Thyroid gland (tissue), 4 donors: ENCODE measurements at regions not wholly inside any gene's neighbourhood (a gene's known extent, or its start where the extent isn't known, plus 50 kb on each side); places are given as distances from the start of the nearest gene placed in this dataset.

Experiments
- DNase-seq, 2 donors: peaks; one replicate each; pipeline ENCODE4 v3.0.0-alpha.2; 2019
- H3K27ac ChIP-seq, 3 donors: fragments of 200-600 bp; sonication (generic); 1 replicate in 2 of 3; 2 replicates in 1 of 3; pipeline ENCODE4 v1.5.1; 2016 to 2019; ENCODE audit warnings: mild to moderate bottlenecking in 1 of 3, moderate library complexity in 1 of 3
- H3K27me3 ChIP-seq: fragments of 200-600 bp; sonication (generic); one replicate; pipeline ENCODE4 v1.5.1; 2019
- H3K36me3 ChIP-seq, 2 donors: fragments of 200-600 bp; sonication (generic); one replicate each; pipeline ENCODE4 v1.5.1; 2016 to 2019
- H3K4me1 ChIP-seq, 2 donors: fragments of 200-600 bp; sonication (generic); one replicate each; pipeline ENCODE4 v1.5.1; 2017 to 2019
- H3K4me3 ChIP-seq, 3 donors: fragments of 200-600 bp; sonication (generic); replicated peaks in 1 of 3; 1 replicate in 2 of 3; 2 replicates in 1 of 3; pipeline ENCODE4 v1.5.1; 2016; ENCODE audit warnings: mild to moderate bottlenecking in 1 of 3
- H3K9me3 ChIP-seq: fragments of 200-600 bp; sonication (generic); one replicate; pipeline ENCODE4 v1.5.1; 2017
- POLR2A ChIP-seq, 2 donors: fragments of 450-650 bp; IDR thresholded peaks; one replicate each; pipeline ENCODE4 v1.6.1; 2017; ENCODE audit warnings: antibody characterized with exemption in 2 of 2, mild to moderate bottlenecking in 2 of 2, moderate library complexity in 1 of 2
- WGBS, 2 donors: methylation state at CpG; one replicate each; pipeline ENCODE4 v1.1.5; 2017; 5-methylcytosine and 5-hydroxymethylcytosine counted together
- intact Hi-C: fragments of 100-400 bp; cut with DNase I; formaldehyde crosslinking; loops from one replicate; pipeline ENCODE4 v1.15.1; 2023
- TF ChIP-seq, protein P1 (sequence below), 6 experiments: fragments of 200-600 bp in 3 of 6; fragments of 450-650 bp in 3 of 6; sonication (generic) in 3 of 6; IDR thresholded peaks; one replicate each; pipeline ENCODE4 v1.5.1; 2016 to 2019; ENCODE audit warnings: antibody characterized with exemption in 6 of 6, mild to moderate bottlenecking in 2 of 6, inconsistent platforms in 1 of 6, moderate library complexity in 1 of 6

DNA sequence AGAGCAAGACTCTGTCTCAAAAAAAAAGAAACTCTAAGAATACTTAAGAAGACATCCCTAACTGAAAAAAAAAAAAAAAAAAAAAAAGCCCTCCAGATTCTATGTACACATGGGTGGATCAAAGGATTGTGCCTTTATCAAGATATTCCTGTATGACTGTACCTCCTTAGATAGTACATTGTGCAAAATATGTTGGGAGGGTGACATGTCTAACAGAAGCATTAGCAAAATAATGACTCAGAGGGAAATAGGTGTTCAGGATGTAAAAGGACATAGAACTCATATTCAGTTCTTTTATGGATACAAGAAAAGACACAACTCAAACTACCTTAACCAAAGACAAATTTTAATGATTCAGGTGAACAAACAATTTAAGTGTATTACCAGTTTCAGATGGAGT lies 269.8 kb upstream of the KAZN start:
- H3K27ac ChIP-seq = no peak overlapping the region
- H3K4me1 ChIP-seq = no peaks in the 10 kb centered on the region
- no peaks in the 10 kb centered on the region for H3K9me3 ChIP-seq
- no peak for TF ChIP-seq POLR2A (IDR thresholded peaks at IDR 0.05)
- TF ChIP-seq, protein P1, sequence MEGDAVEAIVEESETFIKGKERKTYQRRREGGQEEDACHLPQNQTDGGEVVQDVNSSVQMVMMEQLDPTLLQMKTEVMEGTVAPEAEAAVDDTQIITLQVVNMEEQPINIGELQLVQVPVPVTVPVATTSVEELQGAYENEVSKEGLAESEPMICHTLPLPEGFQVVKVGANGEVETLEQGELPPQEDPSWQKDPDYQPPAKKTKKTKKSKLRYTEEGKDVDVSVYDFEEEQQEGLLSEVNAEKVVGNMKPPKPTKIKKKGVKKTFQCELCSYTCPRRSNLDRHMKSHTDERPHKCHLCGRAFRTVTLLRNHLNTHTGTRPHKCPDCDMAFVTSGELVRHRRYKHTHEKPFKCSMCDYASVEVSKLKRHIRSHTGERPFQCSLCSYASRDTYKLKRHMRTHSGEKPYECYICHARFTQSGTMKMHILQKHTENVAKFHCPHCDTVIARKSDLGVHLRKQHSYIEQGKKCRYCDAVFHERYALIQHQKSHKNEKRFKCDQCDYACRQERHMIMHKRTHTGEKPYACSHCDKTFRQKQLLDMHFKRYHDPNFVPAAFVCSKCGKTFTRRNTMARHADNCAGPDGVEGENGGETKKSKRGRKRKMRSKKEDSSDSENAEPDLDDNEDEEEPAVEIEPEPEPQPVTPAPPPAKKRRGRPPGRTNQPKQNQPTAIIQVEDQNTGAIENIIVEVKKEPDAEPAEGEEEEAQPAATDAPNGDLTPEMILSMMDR (IDR thresholded peaks at IDR 0.05) = no peak
- H3K36me3 ChIP-seq = no peaks in the 10 kb centered on the region
- no peaks in the 10 kb centered on the region for H3K27me3 ChIP-seq
- intact Hi-C loops = no loop called here
- no peak overlapping the region for H3K4me3 ChIP-seq
- no peak for DNase-seq

DNA sequence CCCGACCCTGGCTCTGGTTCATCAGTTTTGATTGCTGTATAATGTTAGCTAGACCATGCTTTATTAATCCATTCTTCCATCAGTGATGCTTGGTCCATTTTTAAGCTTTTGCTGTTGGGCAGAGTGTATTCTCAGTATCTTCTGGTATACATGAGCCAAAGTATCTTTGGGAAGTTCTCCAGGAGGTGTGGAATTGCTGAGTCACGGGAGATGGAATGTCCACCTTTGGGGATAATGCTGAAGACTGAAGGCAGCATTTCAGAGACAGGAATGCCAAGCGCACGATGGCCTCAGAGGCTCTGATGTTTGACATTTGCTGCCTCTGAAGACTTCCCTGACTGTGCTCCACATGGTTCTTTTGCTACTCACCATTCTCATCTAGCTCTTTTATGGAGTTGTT lies 266.3 kb upstream of the KAZN start:
- TF ChIP-seq, protein P1 (IDR thresholded peaks at IDR 0.05) = no peak
- no peak for TF ChIP-seq POLR2A (IDR thresholded peaks at IDR 0.05)

DNA sequence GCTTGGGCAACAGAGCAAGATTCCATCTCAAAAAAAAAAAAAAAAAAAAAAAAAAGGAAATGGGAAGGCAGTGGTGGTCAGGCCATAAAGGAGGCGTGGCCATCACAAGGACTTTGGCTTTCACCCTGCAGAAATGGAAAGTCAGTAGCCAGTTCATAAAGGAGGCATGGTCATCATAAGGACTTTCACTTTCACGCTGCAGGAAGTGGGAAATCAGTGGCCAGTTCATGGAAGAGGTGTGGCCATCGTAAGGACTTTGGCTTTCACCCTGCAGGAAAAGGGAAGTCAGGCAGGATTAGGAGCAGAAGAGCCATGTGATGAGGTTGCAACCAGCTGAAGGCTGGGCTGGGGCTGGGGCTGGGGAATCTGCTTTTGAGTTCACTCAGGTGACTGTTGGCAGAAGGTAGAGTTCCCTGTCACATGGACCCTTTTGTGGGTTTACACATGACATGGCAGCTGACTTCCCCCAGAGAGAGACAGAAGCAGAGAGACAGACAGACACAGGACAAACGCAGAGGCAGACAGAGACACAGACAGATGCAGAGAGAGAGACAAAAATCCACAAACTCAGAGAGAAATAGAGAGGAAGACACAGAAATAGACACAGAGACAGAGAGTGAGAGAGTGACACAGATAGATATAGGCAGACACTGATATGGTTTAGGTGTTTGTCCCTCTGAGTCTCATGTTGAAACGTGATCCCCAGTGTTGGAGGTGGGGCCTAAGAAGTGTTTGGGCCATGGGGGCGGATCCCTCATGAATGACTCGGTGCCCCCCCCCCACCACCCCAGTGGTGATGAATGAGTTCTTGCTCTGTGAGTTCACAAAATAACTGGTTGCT lies 263.9 kb upstream of the KAZN start:
- no peak for TF ChIP-seq POLR2A (IDR thresholded peaks at IDR 0.05)
- TF ChIP-seq, protein P1 (IDR thresholded peaks at IDR 0.05) = no peak
- no peaks in the 10 kb centered on the region for H3K9me3 ChIP-seq
- DNase-seq = no peak
- H3K36me3 ChIP-seq = no peaks in the 10 kb centered on the region
- no peaks in the 10 kb centered on the region for H3K27me3 ChIP-seq
- H3K27ac ChIP-seq = no peak overlapping the region
- intact Hi-C loops = no loop called here
- no peaks in the 10 kb centered on the region for H3K4me1 ChIP-seq
- H3K4me3 ChIP-seq = no peak overlapping the region
- WGBS, 2 donors = 66 to 82% methylated on average over 7 of the region's 7 CpGs

More for the DNA sequence above, 266.3 kb upstream of the KAZN start:
- no peaks in the 10 kb centered on the region for H3K27me3 ChIP-seq
- H3K27ac ChIP-seq = no peak overlapping the region
- intact Hi-C loops = no loop called here
- DNase-seq = no peak
- no peaks in the 10 kb centered on the region for H3K9me3 ChIP-seq
- 73 to 87% methylated on average over 4 of the region's 4 CpGs for WGBS, 2 donors
- H3K36me3 ChIP-seq = no peaks in the 10 kb centered on the region
- no peak overlapping the region for H3K4me3 ChIP-seq
- no peaks in the 10 kb centered on the region for H3K4me1 ChIP-seq

DNA sequence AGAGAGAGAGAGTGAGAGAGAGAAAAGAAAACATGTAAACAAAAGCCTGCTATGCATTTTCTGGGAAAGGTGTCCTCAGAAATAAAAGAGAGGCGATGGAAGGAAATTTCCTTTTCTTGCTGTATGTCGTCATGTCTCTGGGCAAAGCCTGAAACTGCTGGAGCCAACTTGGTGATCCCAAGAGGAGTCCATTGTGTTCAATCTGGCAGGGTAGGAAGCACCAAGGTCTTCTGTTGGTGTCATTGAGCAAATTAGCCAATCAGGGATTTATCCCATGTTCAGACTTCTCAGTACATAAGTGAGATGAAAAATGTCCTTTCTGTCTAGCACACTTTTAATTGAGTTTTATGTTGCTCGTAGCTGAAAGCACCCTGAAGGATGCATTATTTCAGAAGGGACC lies 260.0 kb upstream of the KAZN start:
- Histone ChIP-seq H3K36me3 (no peaks in the 10 kb centered on the region), H3K27ac (no peak overlapping the region), H3K9me3 (no peaks in the 10 kb centered on the region), H3K4me3 (no peak overlapping the region), H3K27me3 (no peaks in the 10 kb centered on the region), H3K4me1 (peaks cover 4% of the 10 kb centered on the region in 2 donors)
- TF ChIP-seq POLR2A (IDR thresholded peaks at IDR 0.05) = no peak
- TF ChIP-seq, protein P1 (IDR thresholded peaks at IDR 0.05) = no peak
- no peak for DNase-seq
- intact Hi-C loops = no loop called here
- WGBS, 2 donors = 84 to 98% methylated on average over 3 of the region's 3 CpGs

DNA sequence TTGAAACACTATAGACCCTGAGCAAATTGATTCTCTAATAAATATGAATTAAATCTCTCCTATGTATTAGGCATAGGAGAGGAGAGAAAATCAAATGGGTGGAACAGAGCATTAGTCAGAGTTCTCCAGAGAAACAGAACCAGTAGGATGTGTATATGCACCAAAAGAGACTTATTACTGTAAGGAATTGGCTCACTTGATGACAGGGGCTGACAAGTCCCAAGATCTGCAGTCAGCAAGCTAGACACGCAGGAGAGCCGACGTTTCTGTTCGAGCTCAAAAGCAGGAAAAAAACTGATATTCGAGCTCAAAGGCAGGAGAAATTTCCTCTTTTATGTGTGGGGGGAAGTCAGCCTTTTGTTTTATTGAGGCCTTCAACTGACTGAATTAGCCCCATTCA lies 259.2 kb upstream of the KAZN start:
- no peak for TF ChIP-seq POLR2A (IDR thresholded peaks at IDR 0.05)
- TF ChIP-seq, protein P1 (IDR thresholded peaks at IDR 0.05) = no peak
- no peak overlapping the region for H3K27ac ChIP-seq
- 70 to 79% methylated on average over 5 of the region's 5 CpGs for WGBS, 2 donors
- H3K27me3 ChIP-seq = no peaks in the 10 kb centered on the region
- H3K9me3 ChIP-seq = no peaks in the 10 kb centered on the region
- DNase-seq = no peak
- no peak overlapping the region for H3K4me3 ChIP-seq
- no peaks in the 10 kb centered on the region for H3K36me3 ChIP-seq
- peaks cover 4% of the 10 kb centered on the region in 2 donors for H3K4me1 ChIP-seq
- intact Hi-C loops = no loop called here
